A549 (cell line): ENCODE measurements at regions not wholly inside any gene's neighbourhood (a gene's known extent, or its start where the extent isn't known, plus 50 kb on each side); places are given as distances from the start of the nearest gene placed in this dataset.

Experiments
- ATAC-seq, 2 experiments: fragments of 200-7000 bp in 1 of 2; fragments of >200 bp in 1 of 2; cut with Nextera tagmentation in 1 of 2; cut with Tn5 transposase in 1 of 2; 3 replicates each; pipeline versions ENCODE4 v1.8.0 to v1.9.1; 2018 to 2020; ENCODE audit warnings: mild to moderate bottlenecking in 1 of 2, moderate library complexity in 1 of 2
- CTCF ChIA-PET: fragments of 300-600 bp; sonication (Branson Sonifier 250); formaldehyde crosslinking; extraction: SDS; loops from one replicate; lab custom pipeline; 2021; ENCODE audit warnings: antibody characterized with exemption, inconsistent platforms; lab: Yijun Ruan, JAX
- POLR2A ChIA-PET: fragments of 350-600 bp; formaldehyde crosslinking; extraction: SDS; loops from one replicate; lab custom pipeline; 2021; ENCODE audit warnings: antibody characterized with exemption, inconsistent platforms; lab: Yijun Ruan, JAX
- DNase-seq, 2 experiments: peaks; one replicate each; pipeline versions ENCODE4 v3.0.0 to v3.0.0-alpha.2; 2011 to 2016; ENCODE audit warnings: low read depth in 1 of 2, low spot score in 1 of 2
- FAIRE-seq: peaks from 2 replicates; lab custom pipeline; 2011; peaks lifted over from hg19 to GRCh38; lab: Jason Lieb, UNC
- H3K27ac ChIP-seq, 2 experiments: fragments of >200 bp; sonication (Bioruptor Twin); formaldehyde crosslinking; 3 replicates each; pipeline ENCODE4 v1.5.1; 2016 to 2017
- H3K4me1 ChIP-seq: fragments of >200 bp; sonication (Bioruptor Twin); formaldehyde crosslinking; 3 replicates; pipeline ENCODE4 v1.6.1; 2016
- H3K4me2 ChIP-seq: fragments of >200 bp; sonication (Bioruptor Twin); formaldehyde crosslinking; 3 replicates; pipeline ENCODE4 v1.6.1; 2016
- H3K4me3 ChIP-seq: fragments of >200 bp; sonication (Bioruptor Twin); formaldehyde crosslinking; 3 replicates; pipeline ENCODE4 v1.5.1; 2016
- H3K9me3 ChIP-seq: fragments of >200 bp; sonication (Bioruptor Twin); formaldehyde crosslinking; 3 replicates; pipeline ENCODE4 v1.6.1; 2016
- CEBPB ChIP-seq, 2 experiments: fragments of >200 bp in 1 of 2; sonication (Bioruptor Twin) in 1 of 2; formaldehyde crosslinking in 1 of 2; IDR thresholded peaks; 2 replicates each; pipeline ENCODE4 v1.6.1; 2012 to 2016
- CHD2 ChIP-seq: fragments of 150-350 bp; IDR thresholded peaks from 2 replicates; pipeline ENCODE4 v1.6.1; 2014; ENCODE audit warnings: low read length; ENCODE audit not compliant: partially characterized antibody
- CHD4 ChIP-seq: fragments of 200-600 bp; sonication (generic); IDR thresholded peaks from 2 replicates; pipeline ENCODE4 v1.6.1; 2016; ENCODE audit warnings: antibody characterized with exemption, mild to moderate bottlenecking, borderline replicate concordance
- EHMT2 ChIP-seq: fragments of 200-600 bp; sonication (generic); IDR thresholded peaks from 2 replicates; pipeline ENCODE4 v1.6.1; 2016; ENCODE audit warnings: antibody characterized with exemption, low read depth, mild to moderate bottlenecking, moderate library complexity
- FOXS1 ChIP-seq: fragments of 250-450 bp; sonication (Bioruptor Pico); IDR thresholded peaks from 2 replicates; pipeline ENCODE4 v1.5.0; 2020; ENCODE audit warnings: mild to moderate bottlenecking, moderate library complexity
- GATA3 ChIP-seq: IDR thresholded peaks from 2 replicates; pipeline ENCODE4 v1.6.1; 2012; ENCODE audit warnings: borderline replicate concordance
- HEYL ChIP-seq: fragments of 250-450 bp; sonication (Bioruptor Pico); IDR thresholded peaks from 2 replicates; pipeline ENCODE4 v1.8.0; 2021; ENCODE audit warnings: mild to moderate bottlenecking, moderate library complexity
- HMGXB4 ChIP-seq: fragments of 250-450 bp; sonication (Bioruptor Pico); IDR thresholded peaks from 2 replicates; pipeline ENCODE4 v1.5.0; 2021; ENCODE audit warnings: mild to moderate bottlenecking, moderate library complexity, borderline replicate concordance
- HOXA7 ChIP-seq: fragments of 250-450 bp; sonication (Bioruptor Pico); IDR thresholded peaks from 2 replicates; pipeline ENCODE4 v1.5.0; 2020; ENCODE audit warnings: mild to moderate bottlenecking, moderate library complexity
- JUN ChIP-seq, 2 experiments: fragments of >200 bp; sonication (Bioruptor Twin); formaldehyde crosslinking; IDR thresholded peaks; 2 replicates in 1 of 2; 3 replicates in 1 of 2; pipeline ENCODE4 v1.6.1; 2016 to 2017
- KDM1A ChIP-seq: fragments of 200-600 bp; sonication (generic); IDR thresholded peaks from 2 replicates; pipeline ENCODE4 v1.6.1; 2016; ENCODE audit warnings: low read depth, mild to moderate bottlenecking
- MAZ ChIP-seq: fragments of 150-350 bp; IDR thresholded peaks from 2 replicates; pipeline ENCODE4 v1.6.1; 2014; ENCODE audit warnings: antibody characterized with exemption, low read depth, low read length, borderline replicate concordance
- MYC ChIP-seq: IDR thresholded peaks from 2 replicates; pipeline ENCODE4 v1.6.1; 2012; ENCODE audit warnings: mild to moderate bottlenecking, inconsistent platforms, low read length, improper control_type of control experiment, borderline replicate concordance
- NR3C1 ChIP-seq: fragments of >200 bp; sonication (Bioruptor Twin); formaldehyde crosslinking; IDR thresholded peaks from 3 replicates; pipeline ENCODE4 v1.6.1; 2017
- PHF8 ChIP-seq: fragments of 200-600 bp; sonication (generic); IDR thresholded peaks from 2 replicates; pipeline ENCODE4 v1.6.1; 2016; ENCODE audit warnings: low read depth, mild to moderate bottlenecking, antibody characterized with exemption, moderate library complexity, borderline replicate concordance
- RAD21 ChIP-seq, 2 experiments: fragments of >200 bp in 1 of 2; sonication (Bioruptor Twin) in 1 of 2; formaldehyde crosslinking in 1 of 2; IDR thresholded peaks in 1 of 2; conservative IDR thresholded peaks in 1 of 2; 2 replicates in 1 of 2; 3 replicates in 1 of 2; pipeline ENCODE4 v1.6.1; 2012 to 2018; ENCODE audit warnings: inconsistent platforms in 1 of 2
- RARB ChIP-seq: fragments of 250-450 bp; sonication (Bioruptor Pico); IDR thresholded peaks from 2 replicates; pipeline ENCODE4 v1.8.0; 2021; ENCODE audit warnings: mild to moderate bottlenecking, moderate library complexity
- RCOR1 ChIP-seq: fragments of 150-350 bp; IDR thresholded peaks from 2 replicates; pipeline ENCODE4 v1.6.1; 2014; ENCODE audit warnings: antibody characterized with exemption, low read length, low read depth
- RFX5 ChIP-seq: fragments of 450-650 bp; IDR thresholded peaks from 2 replicates; pipeline ENCODE4 v1.7.1; 2014; ENCODE audit warnings: antibody characterized with exemption, mild to moderate bottlenecking, moderate library complexity
- RNF2 ChIP-seq: fragments of 200-600 bp; sonication (generic); IDR thresholded peaks from 2 replicates; pipeline ENCODE4 v1.6.1; 2016; ENCODE audit warnings: low read depth, mild to moderate bottlenecking, antibody characterized with exemption, moderate library complexity, borderline replicate concordance
- TFCP2L1 ChIP-seq: fragments of 250-450 bp; sonication (Bioruptor Pico); IDR thresholded peaks from 2 replicates; pipeline ENCODE4 v1.5.0; 2021; ENCODE audit warnings: mild to moderate bottlenecking
- TP53 ChIP-seq: fragments of 250-450 bp; sonication (Bioruptor Pico); IDR thresholded peaks from 2 replicates; pipeline ENCODE4 v1.5.0; 2021; ENCODE audit warnings: mild to moderate bottlenecking, moderate library complexity
- ZNF302 ChIP-seq: fragments of 250-450 bp; sonication (Bioruptor Pico); IDR thresholded peaks from 2 replicates; pipeline ENCODE4 v1.9.0; 2021; ENCODE audit warnings: inconsistent platforms, mild to moderate bottlenecking, moderate library complexity
- ZSCAN20 ChIP-seq: fragments of 250-450 bp; sonication (Bioruptor Pico); IDR thresholded peaks from 2 replicates; pipeline ENCODE4 v1.8.0; 2022; ENCODE audit warnings: mild to moderate bottlenecking, moderate library complexity
- WGBS: methylation state at CpG from one replicate; pipeline ENCODE4 v1.1.6; 2017; ENCODE audit errors: missing lambda C conversion rate; 5-methylcytosine and 5-hydroxymethylcytosine counted together

- CTCF ChIA-PET, result interaction anchor here (0.6 to 3.4 kb wide), 5 partner anchors 12 to 226 kb away, joined by 3 to 17 read pairs (median 3); no protein-coding TSS in a partner anchor
- peak overlapping the region; percentile 82 for H3K4me2 ChIP-seq
- DNase-seq (peak; percentile 36 to 66), ATAC-seq (peak; percentile 71 to 78), FAIRE-seq (no peak)
- 12% methylated on average over 12 of the region's 12 CpGs for WGBS
- no peaks in the 10 kb centered on the region for H3K9me3 ChIP-seq
- 0 out of 3 replicates have a peak overlapping the region, but pooled peaks have one; percentile 1 for H3K4me3 ChIP-seq
- POLR2A ChIA-PET, result interaction anchor here (0.7 to 1.2 kb wide), 4 partner anchors 35 to 89 kb away, joined by 3 to 8 read pairs (median 4); partner anchors contain the start of gene ZNF217
- TF ChIP-seq NR3C1 (no peak), RARB (CRISPR knock-in tag) (no peak), HEYL (CRISPR knock-in tag) (no peak), JUN (IDR thresholded peaks at IDR 0.05) (0 out of 5 replicates have a peak, but pooled peaks of 1 of the 2 experiments have one; percentile 27), HMGXB4 (no peak), ZSCAN20 (CRISPR knock-in tag) (no peak), CEBPB (IDR thresholded peaks at IDR 0.05) (peak; percentile 79 to 92), EHMT2 (no peak), MYC (no peak)
- H3K27ac ChIP-seq, result peak overlapping the region; percentile 75 to 89
- peaks cover 37% of the 10 kb centered on the region for H3K4me1 ChIP-seq
Observed at GRCh38 chr20:53677447-53678314, 84.0 kb upstream of the ZNF217 start.

- peaks cover 37% of the 10 kb centered on the region for H3K4me1 ChIP-seq
- DNase-seq (no peak), ATAC-seq (no peak; a peak in 1 of 6 replicates), FAIRE-seq (no peak)
- no peak for TF ChIP-seq CHD4
- no peak for TF ChIP-seq HMGXB4
- TF ChIP-seq HOXA7, result no peak
- no peak for TF ChIP-seq FOXS1 (CRISPR knock-in tag)
- no peak for TF ChIP-seq ZNF302 (CRISPR knock-in tag)
- no peak for TF ChIP-seq TP53 (CRISPR knock-in tag)
- 96% methylated on average over 8 of the region's 8 CpGs for WGBS
- H3K4me3 ChIP-seq, result no peak overlapping the region
- ChIA-PET POLR2A (interaction anchor here (0.7 to 1.0 kb wide), 3 partner anchors 34 to 90 kb away, joined by 3 to 8 read pairs (median 4); partner anchors contain the start of gene ZNF217), CTCF (interaction anchor here (0.8 to 3.4 kb wide), 3 partner anchors 11 to 110 kb away, joined by 3 to 17 read pairs (median 3); no protein-coding TSS in a partner anchor)
- H3K4me2 ChIP-seq, result peak overlapping the region; percentile 82; the same call in 2 of the 3 replicates
- peak overlapping the region in 1 of 2 experiments; percentile 89; a peak in 3 of 6 replicates for H3K27ac ChIP-seq
- no peaks in the 10 kb centered on the region for H3K9me3 ChIP-seq
Observed at GRCh38 chr20:53676987-53677386, 83.3 kb upstream of the ZNF217 start.

- FAIRE-seq, result no peak
- H3K9me3 ChIP-seq, result no peaks in the 10 kb centered on the region
- no peak overlapping the region for H3K4me2 ChIP-seq
- H3K4me3 ChIP-seq, result no peak overlapping the region
- 82% methylated on average over 2 of the region's 2 CpGs for WGBS
- TF ChIP-seq MYC (no peak), RFX5 (no peak), PHF8 (no peak), GATA3 (no peak), RCOR1 (no peak), RNF2 (no peak), JUN (IDR thresholded peaks at IDR 0.05) (no peak), TP53 (CRISPR knock-in tag) (no peak), CHD2 (no peak), RAD21 (conservative IDR thresholded peaks at IDR 0.05 in 1 of 2, IDR thresholded peaks at IDR 0.05 in 1 of 2) (no peak), KDM1A (no peak), MAZ (no peak), TFCP2L1 (CRISPR knock-in tag) (no peak)
- DNase-seq, result no peak
- peaks cover 37% of the 10 kb centered on the region for H3K4me1 ChIP-seq
- no peak for ATAC-seq
- CTCF ChIA-PET, result no interaction called here
- POLR2A ChIA-PET, result interaction anchor here (1.0 kb wide), 1 partner anchor 83 kb away, joined by 8 read pairs; the partner anchor contains the start of gene ZNF217
- H3K27ac ChIP-seq, result no peak overlapping the region
Observed at GRCh38 chr20:53676519-53676822, 82.8 kb upstream of the ZNF217 start.
